ENCODE measurements at regions not wholly inside any gene's neighbourhood (a gene's known extent, or its start where the extent isn't known, plus 50 kb on each side); places are given as distances from the start of the nearest gene placed in this dataset.

GRCh38 chr5:123817267-123817666 lies 305.3 kb downstream of the CSNK1G3 start:
- Histone ChIP-seq H3K4me3 (ENCODE audit: control insufficient read depth in 1 of 7, extremely low read depth in 1 of 7, insufficient read depth in 4 of 7, low read depth in 2 of 7, low read length in 6 of 7) (no peak overlapping the region), H3K36me3 (ENCODE audit: control insufficient read depth in 4 of 4, insufficient read depth in 4 of 4, low read length in 3 of 4) (no peaks in the 10 kb centered on the region), H3K27me3 (replicated peaks in 2 of 5; ENCODE audit: control insufficient read depth in 4 of 5, insufficient read depth in 5 of 5, low read length in 4 of 5) (no peaks in the 10 kb centered on the region), H3K4me1 (ENCODE audit: control extremely low read depth in 1 of 4, control insufficient read depth in 4 of 4, insufficient read depth in 4 of 4, low read length in 3 of 4) (peaks cover 7 to 20% (median 11%) of the 10 kb centered on the region in 4 experiments), H3K9me3 (ENCODE audit: control extremely low read depth in 1 of 5, control insufficient read depth in 4 of 5, insufficient read depth in 2 of 5, low read depth in 1 of 5, low read length in 4 of 5) (no peaks in the 10 kb centered on the region), H3K27ac (ENCODE audit: insufficient read depth in 1 of 2, low read depth in 1 of 2, low read length in 2 of 2, poor library complexity in 1 of 2, severe bottlenecking in 2 of 2) (no peak overlapping the region)
- ChIA-PET CTCF (no interaction called here), POLR2A (no interaction called here)
- DNase-seq: no peak
- WGBS (ENCODE audit: insufficient coverage): 83% methylated on average over 1 of the region's 2 CpGs

DNA sequence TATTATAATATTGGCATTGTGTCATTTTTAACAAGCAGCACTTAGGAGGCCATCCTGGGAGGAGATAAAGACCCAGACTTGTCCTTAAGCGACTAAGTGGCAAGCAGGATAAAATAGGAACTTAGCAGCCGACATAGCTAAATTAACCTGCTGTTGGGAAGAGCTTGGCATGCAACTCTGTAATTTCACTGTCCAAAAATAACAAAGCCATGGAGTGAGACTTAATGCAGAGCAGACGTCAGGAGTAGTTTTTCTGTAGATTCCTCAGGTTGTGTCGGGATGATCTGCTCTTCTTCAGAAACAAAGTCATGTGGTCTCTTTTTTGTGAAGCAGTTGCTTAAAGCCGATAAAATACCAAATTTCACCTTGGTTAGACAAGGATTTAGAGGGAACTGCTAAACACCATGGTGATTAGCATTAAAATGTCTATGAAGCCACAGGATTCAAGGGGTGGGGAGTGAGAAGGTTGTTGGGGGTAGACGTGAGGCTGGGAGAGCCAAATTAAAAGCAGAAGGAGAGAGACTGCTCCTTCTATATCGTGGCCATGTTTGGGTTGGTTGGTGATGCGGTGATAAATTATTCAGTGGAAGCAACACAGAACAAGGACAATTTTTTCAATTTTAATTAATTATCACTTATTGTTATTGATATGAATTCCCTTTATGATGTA lies 303.0 kb downstream of the CSNK1G3 start:
- Histone ChIP-seq H3K27ac (ENCODE audit: insufficient read depth in 1 of 2, low read depth in 1 of 2, low read length in 2 of 2, poor library complexity in 1 of 2, severe bottlenecking in 2 of 2) (no peak overlapping the region), H3K4me1 (ENCODE audit: control extremely low read depth in 1 of 4, control insufficient read depth in 4 of 4, insufficient read depth in 4 of 4, low read length in 3 of 4) (peaks cover 18 to 40% (median 29%) of the 10 kb centered on the region in 4 experiments), H3K4me3 (ENCODE audit: control insufficient read depth in 1 of 7, extremely low read depth in 1 of 7, insufficient read depth in 4 of 7, low read depth in 2 of 7, low read length in 6 of 7) (no peak overlapping the region), H3K9me3 (ENCODE audit: control extremely low read depth in 1 of 5, control insufficient read depth in 4 of 5, insufficient read depth in 2 of 5, low read depth in 1 of 5, low read length in 4 of 5) (no peaks in the 10 kb centered on the region), H3K36me3 (ENCODE audit: control insufficient read depth in 4 of 4, insufficient read depth in 4 of 4, low read length in 3 of 4) (no peaks in the 10 kb centered on the region), H3K27me3 (replicated peaks in 2 of 5; ENCODE audit: control insufficient read depth in 4 of 5, insufficient read depth in 5 of 5, low read length in 4 of 5) (no peaks in the 10 kb centered on the region)
- POLR2A ChIA-PET: no interaction called here
- peak in 2 of 3 donors; percentile 12 to 21 for DNase-seq
- 86% methylated on average over 4 of the region's 8 CpGs for WGBS (ENCODE audit: insufficient coverage)
- CTCF ChIA-PET: no interaction called here

GRCh38 chr5:123813937-123814624 lies 302.1 kb downstream of the CSNK1G3 start:
- H3K27me3 ChIP-seq (replicated peaks in 2 of 5; ENCODE audit: control insufficient read depth in 4 of 5, insufficient read depth in 5 of 5, low read length in 4 of 5): no peaks in the 10 kb centered on the region
- no peak overlapping the region for H3K4me3 ChIP-seq (ENCODE audit: control insufficient read depth in 1 of 7, extremely low read depth in 1 of 7, insufficient read depth in 4 of 7, low read depth in 2 of 7, low read length in 6 of 7)
- DNase-seq: peak; percentile 29 to 84 (median 75)
- H3K9me3 ChIP-seq (ENCODE audit: control extremely low read depth in 1 of 5, control insufficient read depth in 4 of 5, insufficient read depth in 2 of 5, low read depth in 1 of 5, low read length in 4 of 5): no peaks in the 10 kb centered on the region
- no peak overlapping the region for H3K27ac ChIP-seq (ENCODE audit: insufficient read depth in 1 of 2, low read depth in 1 of 2, low read length in 2 of 2, poor library complexity in 1 of 2, severe bottlenecking in 2 of 2)
- 66% methylated on average over 3 of the region's 10 CpGs for WGBS (ENCODE audit: insufficient coverage)
- no peaks in the 10 kb centered on the region for H3K36me3 ChIP-seq (ENCODE audit: control insufficient read depth in 4 of 4, insufficient read depth in 4 of 4, low read length in 3 of 4)
- H3K4me1 ChIP-seq (ENCODE audit: control extremely low read depth in 1 of 4, control insufficient read depth in 4 of 4, insufficient read depth in 4 of 4, low read length in 3 of 4): peaks cover 18 to 46% (median 35%) of the 10 kb centered on the region in 4 experiments
- ChIA-PET CTCF (no interaction called here), POLR2A (no interaction called here)

DNA sequence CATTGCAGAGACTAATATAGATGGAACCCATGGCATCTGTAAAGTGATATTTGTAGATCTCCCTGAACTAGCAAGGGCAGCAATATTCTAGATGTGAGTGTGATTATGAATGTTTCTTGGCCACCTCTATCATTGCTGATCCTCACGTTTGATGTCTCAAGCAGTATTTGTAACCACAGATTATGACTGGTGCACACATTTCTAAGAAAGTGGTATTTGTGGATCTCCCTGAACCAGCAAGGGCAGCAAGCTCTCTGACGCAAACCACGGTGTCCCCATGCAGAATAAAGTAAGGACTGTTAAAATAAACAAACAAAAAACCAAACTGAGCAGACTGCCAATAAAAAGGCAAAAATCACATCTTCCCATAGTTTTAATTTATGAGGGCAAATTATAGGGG lies 301.3 kb downstream of the CSNK1G3 start:
- WGBS (ENCODE audit: insufficient coverage): 57% methylated on average over 1 of the region's 3 CpGs
- ChIA-PET POLR2A (interaction anchor here (0.6 kb wide), 1 partner anchor 1182 kb away, joined by 3 read pairs; no protein-coding TSS in a partner anchor), CTCF (no interaction called here)
- Histone ChIP-seq H3K9me3 (ENCODE audit: control extremely low read depth in 1 of 5, control insufficient read depth in 4 of 5, insufficient read depth in 2 of 5, low read depth in 1 of 5, low read length in 4 of 5) (no peaks in the 10 kb centered on the region), H3K4me3 (ENCODE audit: control insufficient read depth in 1 of 7, extremely low read depth in 1 of 7, insufficient read depth in 4 of 7, low read depth in 2 of 7, low read length in 6 of 7) (no peak overlapping the region), H3K27me3 (replicated peaks in 2 of 5; ENCODE audit: control insufficient read depth in 4 of 5, insufficient read depth in 5 of 5, low read length in 4 of 5) (no peaks in the 10 kb centered on the region), H3K4me1 (ENCODE audit: control extremely low read depth in 1 of 4, control insufficient read depth in 4 of 4, insufficient read depth in 4 of 4, low read length in 3 of 4) (peaks cover 18 to 46% (median 35%) of the 10 kb centered on the region in 4 experiments), H3K27ac (ENCODE audit: insufficient read depth in 1 of 2, low read depth in 1 of 2, low read length in 2 of 2, poor library complexity in 1 of 2, severe bottlenecking in 2 of 2) (no peak overlapping the region), H3K36me3 (ENCODE audit: control insufficient read depth in 4 of 4, insufficient read depth in 4 of 4, low read length in 3 of 4) (no peaks in the 10 kb centered on the region)
- DNase-seq: no peak

GRCh38 chr5:123811831-123812230 lies 299.9 kb downstream of the CSNK1G3 start:
- 100% methylated on average over 1 of the region's 2 CpGs for WGBS (ENCODE audit: insufficient coverage)
- CTCF ChIA-PET: interaction anchor here (1.0 kb wide), 1 partner anchor 11 kb away, joined by 3 read pairs; no protein-coding TSS in a partner anchor
- Histone ChIP-seq H3K4me3 (ENCODE audit: control insufficient read depth in 1 of 7, extremely low read depth in 1 of 7, insufficient read depth in 4 of 7, low read depth in 2 of 7, low read length in 6 of 7) (no peak overlapping the region), H3K36me3 (ENCODE audit: control insufficient read depth in 4 of 4, insufficient read depth in 4 of 4, low read length in 3 of 4) (no peaks in the 10 kb centered on the region), H3K4me1 (ENCODE audit: control extremely low read depth in 1 of 4, control insufficient read depth in 4 of 4, insufficient read depth in 4 of 4, low read length in 3 of 4) (peaks cover 18 to 49% (median 35%) of the 10 kb centered on the region in 4 experiments), H3K27ac (ENCODE audit: insufficient read depth in 1 of 2, low read depth in 1 of 2, low read length in 2 of 2, poor library complexity in 1 of 2, severe bottlenecking in 2 of 2) (no peak overlapping the region), H3K9me3 (ENCODE audit: control extremely low read depth in 1 of 5, control insufficient read depth in 4 of 5, insufficient read depth in 2 of 5, low read depth in 1 of 5, low read length in 4 of 5) (no peaks in the 10 kb centered on the region), H3K27me3 (replicated peaks in 2 of 5; ENCODE audit: control insufficient read depth in 4 of 5, insufficient read depth in 5 of 5, low read length in 4 of 5) (no peaks in the 10 kb centered on the region)
- POLR2A ChIA-PET: no interaction called here
- peak in 2 of 3 donors; percentile 3 to 10 for DNase-seq

DNA sequence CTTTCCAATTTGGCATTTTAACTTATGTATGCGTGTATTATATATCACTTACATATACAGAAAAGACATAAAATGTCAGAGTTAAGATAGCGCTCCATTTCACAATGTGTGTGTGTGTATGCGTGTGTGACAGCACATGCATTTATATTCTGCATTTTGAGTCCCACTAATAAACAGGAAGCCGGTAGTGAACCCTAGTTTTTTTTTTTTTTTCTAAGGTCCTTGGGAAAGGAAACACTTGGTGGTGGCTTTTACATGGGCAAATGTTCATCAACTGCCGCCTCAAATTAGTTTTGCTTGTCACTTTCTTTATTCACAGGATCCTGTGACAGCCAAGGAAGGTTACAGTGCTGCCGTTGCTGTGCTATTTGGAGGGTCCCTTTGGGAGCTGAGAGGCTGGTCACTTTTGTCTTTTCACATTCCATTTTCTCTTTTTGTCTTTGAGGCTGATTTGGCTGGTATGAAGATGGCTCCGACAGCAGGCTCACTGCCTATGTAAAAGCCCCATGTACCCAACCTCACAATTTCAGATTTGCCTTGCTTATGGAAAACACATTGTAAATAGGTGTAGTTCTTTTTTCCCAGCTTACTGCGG lies 298.9 kb downstream of the CSNK1G3 start:
- H3K27ac ChIP-seq (ENCODE audit: insufficient read depth in 1 of 2, low read depth in 1 of 2, low read length in 2 of 2, poor library complexity in 1 of 2, severe bottlenecking in 2 of 2): no peak overlapping the region
- 22% methylated on average over 3 of the region's 8 CpGs for WGBS (ENCODE audit: insufficient coverage)
- H3K27me3 ChIP-seq (replicated peaks in 2 of 5; ENCODE audit: control insufficient read depth in 4 of 5, insufficient read depth in 5 of 5, low read length in 4 of 5): no peaks in the 10 kb centered on the region
- no peaks in the 10 kb centered on the region for H3K9me3 ChIP-seq (ENCODE audit: control extremely low read depth in 1 of 5, control insufficient read depth in 4 of 5, insufficient read depth in 2 of 5, low read depth in 1 of 5, low read length in 4 of 5)
- DNase-seq: peak in 2 of 3 donors; percentile 58 to 64
- H3K4me1 ChIP-seq (ENCODE audit: control extremely low read depth in 1 of 4, control insufficient read depth in 4 of 4, insufficient read depth in 4 of 4, low read length in 3 of 4): peaks cover 18 to 49% (median 35%) of the 10 kb centered on the region in 4 experiments
- POLR2A ChIA-PET: interaction anchor here (0.7 kb wide), 1 partner anchor 248 kb away, joined by 4 read pairs; no protein-coding TSS in a partner anchor
- CTCF ChIA-PET: interaction anchor here (1.0 kb wide), 1 partner anchor 10 kb away, joined by 3 read pairs; no protein-coding TSS in a partner anchor
- peak overlapping the region in 1 of 7 experiments; percentile 16 for H3K4me3 ChIP-seq (ENCODE audit: control insufficient read depth in 1 of 7, extremely low read depth in 1 of 7, insufficient read depth in 4 of 7, low read depth in 2 of 7, low read length in 6 of 7)
- H3K36me3 ChIP-seq (ENCODE audit: control insufficient read depth in 4 of 4, insufficient read depth in 4 of 4, low read length in 3 of 4): no peaks in the 10 kb centered on the region

DNA sequence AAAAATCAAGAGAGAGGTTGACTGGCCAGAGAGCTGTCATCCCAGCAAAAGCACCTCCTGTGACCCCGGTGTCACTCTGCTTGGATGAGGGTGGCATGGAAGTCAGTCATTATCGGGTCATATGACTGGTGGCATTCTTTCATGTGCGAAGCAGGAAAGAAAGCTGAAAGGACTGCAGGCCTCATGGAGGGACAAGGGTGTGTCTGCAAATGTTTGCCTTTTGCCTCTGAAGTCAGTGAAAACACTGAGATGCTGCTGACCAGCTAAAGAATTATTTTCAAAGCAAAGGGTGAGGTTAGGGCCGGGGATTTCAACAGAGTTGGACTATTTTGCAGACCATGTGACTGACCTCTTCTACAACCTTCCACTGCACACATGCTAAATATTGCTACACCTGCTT lies 298.3 kb downstream of the CSNK1G3 start:
- Histone ChIP-seq H3K27me3 (replicated peaks in 2 of 5; ENCODE audit: control insufficient read depth in 4 of 5, insufficient read depth in 5 of 5, low read length in 4 of 5) (no peaks in the 10 kb centered on the region), H3K4me3 (ENCODE audit: control insufficient read depth in 1 of 7, extremely low read depth in 1 of 7, insufficient read depth in 4 of 7, low read depth in 2 of 7, low read length in 6 of 7) (no peak overlapping the region), H3K36me3 (ENCODE audit: control insufficient read depth in 4 of 4, insufficient read depth in 4 of 4, low read length in 3 of 4) (no peaks in the 10 kb centered on the region), H3K27ac (ENCODE audit: insufficient read depth in 1 of 2, low read depth in 1 of 2, low read length in 2 of 2, poor library complexity in 1 of 2, severe bottlenecking in 2 of 2) (no peak overlapping the region), H3K4me1 (ENCODE audit: control extremely low read depth in 1 of 4, control insufficient read depth in 4 of 4, insufficient read depth in 4 of 4, low read length in 3 of 4) (peaks cover 18 to 49% (median 35%) of the 10 kb centered on the region in 4 experiments), H3K9me3 (ENCODE audit: control extremely low read depth in 1 of 5, control insufficient read depth in 4 of 5, insufficient read depth in 2 of 5, low read depth in 1 of 5, low read length in 4 of 5) (no peaks in the 10 kb centered on the region)
- DNase-seq: peak in 1 of 3 donors; percentile 19
- 73% methylated on average over 4 of the region's 4 CpGs for WGBS (ENCODE audit: insufficient coverage)
- ChIA-PET POLR2A (no interaction called here), CTCF (interaction anchor here (0.7 kb wide), 1 partner anchor 8 kb away, joined by 3 read pairs; no protein-coding TSS in a partner anchor)

All from common myeloid progenitor, CD34-positive (primary cell).